Esophagus muscularis mucosa (tissue), 4 donors: ENCODE measurements at regions not wholly inside any gene's neighbourhood (a gene's known extent, or its start where the extent isn't known, plus 50 kb on each side); places are given as distances from the start of the nearest gene placed in this dataset.

Source experiments
- EP300 ChIP-seq: sonication (generic); formaldehyde crosslinking; IDR thresholded peaks from one replicate; pipeline ENCODE4 v1.6.1; 2017; ENCODE audit warnings: antibody characterized with exemption
- POLR2A ChIP-seq: fragments of 450-650 bp; IDR thresholded peaks from one replicate; pipeline ENCODE4 v1.6.1; 2017; ENCODE audit warnings: antibody characterized with exemption, moderate library complexity, mild to moderate bottlenecking, low read depth
- POLR2AphosphoS5 ChIP-seq, 2 donors: sonication (generic); formaldehyde crosslinking; IDR thresholded peaks; one replicate each; pipeline ENCODE4 v1.6.1; 2017; ENCODE audit warnings: antibody characterized with exemption in 2 of 2
- TF ChIP-seq, protein P1 (sequence below), 3 experiments: fragments of 200-600 bp in 2 of 3; fragments of 450-650 bp in 1 of 3; sonication (generic) in 2 of 3; IDR thresholded peaks; one replicate each; pipeline ENCODE4 v1.5.1; 2017 to 2019; ENCODE audit warnings: antibody characterized with exemption in 3 of 3, mild to moderate bottlenecking in 2 of 3, moderate library complexity in 1 of 3

DNA sequence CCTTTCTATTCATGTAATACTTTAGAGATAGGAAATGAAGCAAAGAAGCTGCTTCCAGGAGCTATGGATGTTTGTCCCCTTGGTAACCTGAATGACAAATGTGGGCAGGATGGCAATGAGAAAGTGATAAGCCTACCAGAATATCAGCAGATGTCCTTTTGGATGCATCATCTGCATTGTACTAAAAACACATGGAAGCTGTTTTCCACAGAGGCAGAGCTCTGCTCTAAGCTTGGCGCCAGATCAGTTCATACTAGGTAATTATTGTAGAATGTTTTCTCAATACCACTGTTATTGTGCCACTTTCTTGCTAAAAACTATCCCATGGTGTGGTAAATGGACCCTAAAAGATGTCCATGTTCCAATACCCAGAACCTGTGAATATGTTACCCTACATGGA is 100.2 kb downstream of the DTWD1 start:
- TF ChIP-seq POLR2AphosphoS5 (IDR thresholded peaks at IDR 0.05) (no peak), POLR2A (no peak), EP300 (no peak)
- TF ChIP-seq, protein P1, sequence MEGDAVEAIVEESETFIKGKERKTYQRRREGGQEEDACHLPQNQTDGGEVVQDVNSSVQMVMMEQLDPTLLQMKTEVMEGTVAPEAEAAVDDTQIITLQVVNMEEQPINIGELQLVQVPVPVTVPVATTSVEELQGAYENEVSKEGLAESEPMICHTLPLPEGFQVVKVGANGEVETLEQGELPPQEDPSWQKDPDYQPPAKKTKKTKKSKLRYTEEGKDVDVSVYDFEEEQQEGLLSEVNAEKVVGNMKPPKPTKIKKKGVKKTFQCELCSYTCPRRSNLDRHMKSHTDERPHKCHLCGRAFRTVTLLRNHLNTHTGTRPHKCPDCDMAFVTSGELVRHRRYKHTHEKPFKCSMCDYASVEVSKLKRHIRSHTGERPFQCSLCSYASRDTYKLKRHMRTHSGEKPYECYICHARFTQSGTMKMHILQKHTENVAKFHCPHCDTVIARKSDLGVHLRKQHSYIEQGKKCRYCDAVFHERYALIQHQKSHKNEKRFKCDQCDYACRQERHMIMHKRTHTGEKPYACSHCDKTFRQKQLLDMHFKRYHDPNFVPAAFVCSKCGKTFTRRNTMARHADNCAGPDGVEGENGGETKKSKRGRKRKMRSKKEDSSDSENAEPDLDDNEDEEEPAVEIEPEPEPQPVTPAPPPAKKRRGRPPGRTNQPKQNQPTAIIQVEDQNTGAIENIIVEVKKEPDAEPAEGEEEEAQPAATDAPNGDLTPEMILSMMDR (IDR thresholded peaks at IDR 0.05) = no peak
